ENCODE measurements at regions not wholly inside any gene's neighbourhood (a gene's known extent, or its start where the extent isn't known, plus 50 kb on each side); places are given as distances from the start of the nearest gene placed in this dataset.
"Not testable (repeated sequence)": the region's sequence is repeated elsewhere in the genome, so short reads cannot be mapped to it uniquely, and the experiment has no call there.

DNA sequence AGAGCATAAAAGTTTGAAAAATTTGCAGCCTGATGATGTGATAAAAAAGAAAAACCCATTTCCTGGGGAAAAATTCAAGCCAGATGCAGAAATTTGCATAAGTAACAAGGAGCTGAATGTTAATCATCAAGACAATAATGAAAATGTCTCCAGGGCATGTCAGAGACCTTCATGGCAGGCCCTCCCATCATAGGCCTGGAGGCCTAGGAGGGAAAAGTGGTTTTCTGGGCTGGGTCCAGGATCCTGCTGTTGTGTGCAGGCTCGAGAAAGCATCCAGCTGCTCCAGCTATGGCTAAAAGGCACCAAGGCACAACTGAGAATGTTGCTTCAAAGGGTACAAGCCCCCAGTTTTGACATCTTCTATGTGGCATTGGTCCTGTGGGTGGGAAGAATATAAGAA lies 1014.0 kb downstream of the SI start:
- Mint-ChIP-seq H3K27me3 (no peaks in the 10 kb centered on the region), H3K27ac (no peak overlapping the region), H3K4me3 (no peak overlapping the region), H3K9me3 (peaks cover 14% of the 10 kb centered on the region), H3K4me1 (ENCODE audit: low read depth) (no peaks in the 10 kb centered on the region), H3K36me3 (ENCODE audit: low read depth) (no peaks in the 10 kb centered on the region)
- intact Hi-C loops (cut with micrococcal nuclease) = no loop called here

GRCh38 chr3:164060923-164061322 lies 1017.4 kb downstream of the SI start:
- Mint-ChIP-seq H3K27me3 (no peaks in the 10 kb centered on the region), H3K4me3 (no peak overlapping the region), H3K9me3 (peaks cover 14% of the 10 kb centered on the region), H3K4me1 (ENCODE audit: low read depth) (no peaks in the 10 kb centered on the region), H3K27ac (no peak overlapping the region), H3K36me3 (ENCODE audit: low read depth) (no peaks in the 10 kb centered on the region)
- intact Hi-C loops (cut with micrococcal nuclease) = no loop called here

DNA sequence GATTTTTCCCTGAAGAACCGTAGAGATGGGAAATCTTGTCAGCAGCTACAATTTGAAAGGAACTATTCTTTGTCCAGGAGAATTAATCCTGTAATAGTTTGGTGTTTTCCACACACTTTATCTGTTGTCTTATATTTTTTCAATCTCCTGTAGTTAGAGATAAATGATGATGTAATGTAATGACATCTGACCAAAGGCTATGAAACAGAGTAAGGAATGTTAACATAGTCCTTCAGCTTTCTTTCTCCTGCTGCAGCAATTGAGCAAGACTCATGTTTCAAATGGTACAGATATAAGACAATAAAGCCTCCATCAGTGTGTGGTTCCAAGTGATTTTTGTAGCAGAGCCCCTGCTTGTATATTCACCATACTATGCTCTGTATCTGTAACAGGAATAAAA lies 1028.4 kb downstream of the SI start:
- Mint-ChIP-seq H3K4me3 (no peak overlapping the region), H3K9me3 (peaks cover 10% of the 10 kb centered on the region), H3K27ac (no peak overlapping the region), H3K4me1 (ENCODE audit: low read depth) (no peaks in the 10 kb centered on the region), H3K36me3 (ENCODE audit: low read depth) (no peaks in the 10 kb centered on the region), H3K27me3 (no peaks in the 10 kb centered on the region)
- intact Hi-C loops (cut with micrococcal nuclease) = no loop called here

GRCh38 chr3:164048451-164048850 lies 1029.8 kb downstream of the SI start:
- H3K9me3 Mint-ChIP-seq = peaks cover 4% of the 10 kb centered on the region
- H3K27ac Mint-ChIP-seq = no peak overlapping the region
- H3K27me3 Mint-ChIP-seq = no peaks in the 10 kb centered on the region
- no peaks in the 10 kb centered on the region for H3K36me3 Mint-ChIP-seq (ENCODE audit: low read depth)
- H3K4me3 Mint-ChIP-seq = no peak overlapping the region
- no peaks in the 10 kb centered on the region for H3K4me1 Mint-ChIP-seq (ENCODE audit: low read depth)
- intact Hi-C loops (cut with micrococcal nuclease) = no loop called here

DNA sequence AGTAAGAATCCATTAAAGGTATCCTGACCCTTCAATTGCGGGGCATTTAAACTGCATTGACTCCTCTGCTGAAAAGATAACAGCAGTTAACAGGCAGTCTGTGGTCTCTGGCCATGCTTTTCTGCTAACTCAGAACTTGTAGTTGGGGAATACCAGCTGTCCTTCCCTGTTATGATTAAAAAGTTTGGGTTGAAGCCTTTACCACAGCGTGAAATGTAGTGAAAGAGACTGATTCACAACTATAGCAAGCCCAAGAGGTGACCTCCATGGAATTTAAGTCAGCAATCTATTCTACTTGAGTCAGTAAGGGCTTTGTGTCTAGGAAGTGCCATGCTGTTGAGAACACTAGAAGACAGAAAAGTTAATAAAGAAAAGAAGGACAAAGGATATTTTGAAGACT lies 1037.3 kb downstream of the SI start:
- H3K9me3 Mint-ChIP-seq = no peaks in the 10 kb centered on the region

GRCh38 chr3:164030194-164030593 lies 1048.1 kb downstream of the SI start:
- no peak overlapping the region for H3K27ac Mint-ChIP-seq
- peaks cover 11% of the 10 kb centered on the region for H3K9me3 Mint-ChIP-seq
- no peaks in the 10 kb centered on the region for H3K36me3 Mint-ChIP-seq (ENCODE audit: low read depth)
- intact Hi-C loops (cut with micrococcal nuclease) = no loop called here
- no peaks in the 10 kb centered on the region for H3K27me3 Mint-ChIP-seq
- no peaks in the 10 kb centered on the region for H3K4me1 Mint-ChIP-seq (ENCODE audit: low read depth)
- H3K4me3 Mint-ChIP-seq = no peak overlapping the region

More for the DNA sequence above, 1037.3 kb downstream of the SI start:
- Mint-ChIP-seq H3K4me3 (no peak overlapping the region), H3K27me3 (no peaks in the 10 kb centered on the region), H3K27ac (no peak overlapping the region), H3K4me1 (ENCODE audit: low read depth) (no peaks in the 10 kb centered on the region), H3K36me3 (ENCODE audit: low read depth) (no peaks in the 10 kb centered on the region)
- intact Hi-C loops (cut with micrococcal nuclease) = no loop called here

DNA sequence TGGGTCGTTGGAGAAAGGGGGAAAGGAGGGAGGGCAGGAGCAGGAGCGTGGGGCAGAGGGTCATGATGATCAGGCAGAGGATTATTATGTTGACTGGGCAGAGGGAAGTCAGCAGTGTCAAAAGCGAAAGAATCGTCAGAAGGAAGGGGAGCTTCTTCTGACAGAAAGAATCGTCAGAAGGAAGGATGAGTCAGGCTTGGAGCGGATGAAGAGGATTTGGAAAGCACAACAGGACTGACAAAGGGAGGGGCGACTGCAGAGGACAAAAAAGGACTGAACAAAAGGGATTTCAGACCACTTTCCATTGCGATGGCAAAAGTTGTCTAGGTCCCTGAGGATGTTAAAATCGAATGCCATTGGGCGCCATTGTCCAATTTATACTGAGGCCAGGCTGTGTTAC lies 1053.5 kb downstream of the SI start:
- H3K9me3 Mint-ChIP-seq = peaks cover 17% of the 10 kb centered on the region
- no peaks in the 10 kb centered on the region for H3K27me3 Mint-ChIP-seq
- H3K4me1 Mint-ChIP-seq (ENCODE audit: low read depth) = no peaks in the 10 kb centered on the region
- no peak overlapping the region for H3K4me3 Mint-ChIP-seq
- intact Hi-C loops (cut with micrococcal nuclease) = no loop called here
- no peak overlapping the region for H3K27ac Mint-ChIP-seq
- H3K36me3 Mint-ChIP-seq (ENCODE audit: low read depth) = no peaks in the 10 kb centered on the region

- no peaks in the 10 kb centered on the region for H3K4me1 Mint-ChIP-seq (ENCODE audit: low read depth)
- H3K36me3 Mint-ChIP-seq (ENCODE audit: low read depth) = no peaks in the 10 kb centered on the region
- intact Hi-C loops (cut with micrococcal nuclease) = no loop called here
- H3K9me3 Mint-ChIP-seq = peaks cover 17% of the 10 kb centered on the region
- H3K4me3 Mint-ChIP-seq = no peak overlapping the region
- no peak overlapping the region for H3K27ac Mint-ChIP-seq
- no peaks in the 10 kb centered on the region for H3K27me3 Mint-ChIP-seq
Measured at GRCh38 chr3:164023480-164023879, 1054.8 kb downstream of the SI start.

DNA sequence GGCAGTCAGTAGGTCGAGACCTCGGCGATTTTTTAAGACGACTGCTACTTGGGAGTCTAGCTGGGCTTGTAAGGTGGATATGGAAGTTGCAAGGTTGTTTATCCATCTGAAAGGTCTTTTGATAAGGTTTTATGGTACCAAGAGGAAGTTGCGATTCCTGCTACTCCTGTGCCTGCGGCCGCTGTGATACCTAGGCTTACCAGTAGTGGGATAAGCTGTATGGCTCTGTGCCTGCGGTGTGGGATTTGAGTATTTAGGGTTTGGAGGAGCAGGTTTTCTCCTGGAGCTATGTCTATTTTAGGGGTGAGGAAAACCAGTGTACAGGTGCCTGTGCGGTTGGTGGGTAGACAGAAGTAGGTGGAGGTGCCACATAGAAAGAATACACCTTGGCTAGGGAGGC lies 1059.8 kb downstream of the SI start:
- Mint-ChIP-seq H3K36me3 (ENCODE audit: low read depth) (no peaks in the 10 kb centered on the region), H3K4me1 (ENCODE audit: low read depth) (no peaks in the 10 kb centered on the region), H3K9me3 (no peaks in the 10 kb centered on the region), H3K27ac (no peak overlapping the region), H3K4me3 (no peak overlapping the region), H3K27me3 (no peaks in the 10 kb centered on the region)
- intact Hi-C loops (cut with micrococcal nuclease) = no loop called here

- Mint-ChIP-seq H3K4me3 (no peak overlapping the region), H3K36me3 (ENCODE audit: low read depth) (no peaks in the 10 kb centered on the region), H3K9me3 (peaks cover 19% of the 10 kb centered on the region), H3K27me3 (no peaks in the 10 kb centered on the region), H3K27ac (no peak overlapping the region), H3K4me1 (ENCODE audit: low read depth) (no peaks in the 10 kb centered on the region)
- intact Hi-C loops (cut with micrococcal nuclease) = no loop called here
Measured at GRCh38 chr3:164007765-164008164, 1070.5 kb downstream of the SI start.

DNA sequence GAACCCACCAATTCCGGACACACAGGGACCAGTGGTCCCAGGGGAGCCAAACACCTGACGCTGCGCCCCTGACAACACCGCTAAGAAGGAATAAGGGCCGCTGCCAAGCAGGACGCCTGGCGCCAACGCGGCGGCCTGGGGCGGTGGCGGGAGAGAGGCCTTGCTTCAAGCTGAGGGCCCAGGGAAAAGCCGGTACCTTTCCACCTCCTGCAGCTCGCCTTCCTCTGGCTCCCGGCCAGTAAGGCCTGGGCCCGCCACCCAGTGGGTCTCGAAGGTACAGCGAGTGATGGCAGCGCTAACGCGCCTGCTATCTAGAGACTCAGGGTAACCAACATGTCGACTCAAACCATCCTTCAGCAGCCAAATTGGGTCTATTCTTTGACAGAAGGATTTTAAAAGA lies 1074.1 kb downstream of the SI start:
- intact Hi-C loops (cut with micrococcal nuclease) = no loop called here
- Mint-ChIP-seq H3K36me3 (ENCODE audit: low read depth) (no peaks in the 10 kb centered on the region), H3K27ac (no peak overlapping the region), H3K27me3 (no peaks in the 10 kb centered on the region), H3K9me3 (peaks cover 38% of the 10 kb centered on the region), H3K4me3 (no peak overlapping the region), H3K4me1 (ENCODE audit: low read depth) (no peaks in the 10 kb centered on the region)

GRCh38 chr3:164003016-164003415 lies 1075.3 kb downstream of the SI start:
- H3K36me3 Mint-ChIP-seq (ENCODE audit: low read depth); intact Hi-C loops (cut with micrococcal nuclease): not testable (repeated sequence)
- H3K9me3 Mint-ChIP-seq = peaks cover 38% of the 10 kb centered on the region

GRCh38 chr3:163983940-163984339 lies 1094.4 kb downstream of the SI start:
- Mint-ChIP-seq H3K27me3 (no peaks in the 10 kb centered on the region), H3K27ac (no peak overlapping the region), H3K9me3 (no peaks in the 10 kb centered on the region), H3K36me3 (ENCODE audit: low read depth) (no peaks in the 10 kb centered on the region), H3K4me3 (no peak overlapping the region), H3K4me1 (ENCODE audit: low read depth) (no peaks in the 10 kb centered on the region)
- intact Hi-C loops (cut with micrococcal nuclease) = no loop called here

More at GRCh38 chr3:164003016-164003415, 1075.3 kb downstream of the SI start:
- H3K27me3 Mint-ChIP-seq; H3K27ac Mint-ChIP-seq; H3K4me3 Mint-ChIP-seq; H3K4me1 Mint-ChIP-seq (ENCODE audit: low read depth): not testable (repeated sequence)

- Mint-ChIP-seq H3K4me3 (no peak overlapping the region), H3K4me1 (ENCODE audit: low read depth) (no peaks in the 10 kb centered on the region), H3K27me3 (no peaks in the 10 kb centered on the region), H3K9me3 (peaks cover 16% of the 10 kb centered on the region), H3K36me3 (ENCODE audit: low read depth) (no peaks in the 10 kb centered on the region), H3K27ac (no peak overlapping the region)
- intact Hi-C loops (cut with micrococcal nuclease) = no loop called here
Measured at GRCh38 chr3:163971861-163972260, 1106.4 kb downstream of the SI start.

DNA sequence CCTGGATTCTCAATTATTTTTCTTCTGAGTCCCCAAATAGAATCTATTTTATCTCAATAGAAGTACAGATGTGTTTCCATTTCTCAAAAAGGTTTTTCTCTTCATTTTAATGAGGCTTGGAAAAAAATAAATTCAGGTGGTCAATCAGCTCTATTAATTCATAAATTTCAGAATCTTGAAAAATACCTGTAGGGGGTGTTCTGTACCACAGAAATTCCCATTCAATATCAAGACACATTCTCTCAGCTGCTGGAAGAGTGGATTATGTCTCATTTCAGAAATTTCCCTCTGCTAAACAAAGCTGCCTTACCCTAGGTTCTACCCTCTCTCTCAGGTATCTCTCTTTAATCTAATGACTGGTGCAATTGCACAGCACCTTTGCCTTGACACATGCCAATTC lies 1121.2 kb downstream of the SI start:
- H3K9me3 Mint-ChIP-seq = no peaks in the 10 kb centered on the region
- no peaks in the 10 kb centered on the region for H3K27me3 Mint-ChIP-seq
- intact Hi-C loops (cut with micrococcal nuclease) = no loop called here
- H3K4me3 Mint-ChIP-seq = no peak overlapping the region
- H3K4me1 Mint-ChIP-seq (ENCODE audit: low read depth) = no peaks in the 10 kb centered on the region
- H3K36me3 Mint-ChIP-seq (ENCODE audit: low read depth) = no peaks in the 10 kb centered on the region
- H3K27ac Mint-ChIP-seq = no peak overlapping the region

Measured in dendritic cell treated with granulocyte-macrophage colony-stimulating factor and Interleukin-4, amounts not matched to agents 40 ng/mL and 50 ng/mL, for 4 days (primary cell).